Nephron progenitor cell (in vitro differentiated cells): ENCODE measurements at regions not wholly inside any gene's neighbourhood (a gene's known extent, or its start where the extent isn't known, plus 50 kb on each side); places are given as distances from the start of the nearest gene placed in this dataset.
A peak's percentile ranks its signal among the peaks of the same experiment; 100 is the strongest.

Experiments
- DNase-seq: peaks from one replicate; pipeline ENCODE4 v3.0.0; 2021
- H3K27ac Mint-ChIP-seq: 2 replicates; pipeline ENCODE4 v1.8.0; 2021; ENCODE audit warnings: mild to moderate bottlenecking, moderate library complexity, mixed read lengths
- H3K27me3 Mint-ChIP-seq: 2 replicates; pipeline ENCODE4 v1.8.0; 2021; ENCODE audit warnings: mild to moderate bottlenecking, low read depth, mixed read lengths; ENCODE audit not compliant: poor library complexity
- H3K36me3 Mint-ChIP-seq: 2 replicates; pipeline ENCODE4 v1.8.0; 2021; ENCODE audit warnings: low read depth, mixed read lengths
- H3K4me1 Mint-ChIP-seq: 2 replicates; pipeline ENCODE4 v1.8.0; 2021; ENCODE audit warnings: mixed read lengths
- H3K4me3 Mint-ChIP-seq: 2 replicates; pipeline ENCODE4 v1.8.0; 2021; ENCODE audit warnings: mild to moderate bottlenecking, moderate library complexity, mixed read lengths
- H3K9me3 Mint-ChIP-seq: 2 replicates; pipeline ENCODE4 v1.8.0; 2021; ENCODE audit warnings: mild to moderate bottlenecking, moderate library complexity, mixed read lengths
- TF ChIP-seq, protein P1 (sequence below): fragments of 200-600 bp; sonication (generic); IDR thresholded peaks from 2 replicates; pipeline ENCODE4 v1.5.0; 2021; ENCODE audit warnings: antibody characterized with exemption

DNA sequence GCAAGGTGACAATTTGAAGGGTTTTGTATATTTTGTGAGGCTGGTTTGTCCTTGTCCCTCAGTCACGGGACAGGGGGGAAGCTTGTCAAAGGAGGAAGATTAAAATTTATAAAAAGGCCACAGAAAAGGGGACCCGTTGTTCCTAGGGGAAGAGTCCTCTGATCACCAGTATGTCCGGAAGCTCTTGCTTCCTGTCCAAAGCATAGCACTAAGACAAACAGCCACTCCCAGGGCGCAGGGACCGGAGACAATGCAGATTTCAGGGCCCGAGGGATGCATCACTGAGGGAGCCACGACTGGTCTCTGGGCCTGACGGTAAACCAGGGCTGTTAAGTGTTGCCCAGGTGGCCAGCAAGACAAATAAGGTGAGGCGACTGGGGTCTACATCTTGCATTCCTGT is 95.2 kb downstream of the MAF start:
- no peak overlapping the region for H3K27ac Mint-ChIP-seq
- H3K27me3 Mint-ChIP-seq, result peaks cover 9% of the 10 kb centered on the region
- H3K4me3 Mint-ChIP-seq, result no peak overlapping the region
- H3K36me3 Mint-ChIP-seq, result no peaks in the 10 kb centered on the region
- peaks cover 6% of the 10 kb centered on the region for H3K4me1 Mint-ChIP-seq
- TF ChIP-seq, protein P1, sequence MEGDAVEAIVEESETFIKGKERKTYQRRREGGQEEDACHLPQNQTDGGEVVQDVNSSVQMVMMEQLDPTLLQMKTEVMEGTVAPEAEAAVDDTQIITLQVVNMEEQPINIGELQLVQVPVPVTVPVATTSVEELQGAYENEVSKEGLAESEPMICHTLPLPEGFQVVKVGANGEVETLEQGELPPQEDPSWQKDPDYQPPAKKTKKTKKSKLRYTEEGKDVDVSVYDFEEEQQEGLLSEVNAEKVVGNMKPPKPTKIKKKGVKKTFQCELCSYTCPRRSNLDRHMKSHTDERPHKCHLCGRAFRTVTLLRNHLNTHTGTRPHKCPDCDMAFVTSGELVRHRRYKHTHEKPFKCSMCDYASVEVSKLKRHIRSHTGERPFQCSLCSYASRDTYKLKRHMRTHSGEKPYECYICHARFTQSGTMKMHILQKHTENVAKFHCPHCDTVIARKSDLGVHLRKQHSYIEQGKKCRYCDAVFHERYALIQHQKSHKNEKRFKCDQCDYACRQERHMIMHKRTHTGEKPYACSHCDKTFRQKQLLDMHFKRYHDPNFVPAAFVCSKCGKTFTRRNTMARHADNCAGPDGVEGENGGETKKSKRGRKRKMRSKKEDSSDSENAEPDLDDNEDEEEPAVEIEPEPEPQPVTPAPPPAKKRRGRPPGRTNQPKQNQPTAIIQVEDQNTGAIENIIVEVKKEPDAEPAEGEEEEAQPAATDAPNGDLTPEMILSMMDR, result no peak
- no peaks in the 10 kb centered on the region for H3K9me3 Mint-ChIP-seq
- DNase-seq, result no peak

DNA sequence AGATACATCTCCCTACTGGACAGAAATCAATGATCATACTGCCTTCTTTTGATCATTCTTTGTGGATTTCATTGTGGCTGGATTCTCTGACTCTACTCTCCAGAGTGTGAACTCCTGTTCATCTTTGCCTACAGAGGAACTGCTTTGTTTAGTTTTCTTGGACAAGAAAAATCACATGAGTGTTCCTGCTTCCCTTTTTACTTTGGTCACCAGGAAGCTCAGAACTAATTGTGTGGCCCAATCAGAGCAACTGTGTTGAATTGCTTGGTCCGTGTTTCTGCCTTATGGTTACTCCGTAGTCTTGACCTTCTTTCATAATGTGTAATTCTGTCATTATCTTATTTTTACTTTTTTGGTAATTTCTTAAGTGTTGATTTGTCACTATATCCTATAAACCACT is 97.0 kb downstream of the MAF start:
- TF ChIP-seq, protein P1, result no peak
- H3K27ac Mint-ChIP-seq, result no peak overlapping the region
- H3K27me3 Mint-ChIP-seq, result peaks cover 6% of the 10 kb centered on the region
- no peaks in the 10 kb centered on the region for H3K9me3 Mint-ChIP-seq
- peaks cover 6% of the 10 kb centered on the region for H3K4me1 Mint-ChIP-seq
- H3K4me3 Mint-ChIP-seq, result no peak overlapping the region
- H3K36me3 Mint-ChIP-seq, result no peaks in the 10 kb centered on the region
- no peak for DNase-seq

DNA sequence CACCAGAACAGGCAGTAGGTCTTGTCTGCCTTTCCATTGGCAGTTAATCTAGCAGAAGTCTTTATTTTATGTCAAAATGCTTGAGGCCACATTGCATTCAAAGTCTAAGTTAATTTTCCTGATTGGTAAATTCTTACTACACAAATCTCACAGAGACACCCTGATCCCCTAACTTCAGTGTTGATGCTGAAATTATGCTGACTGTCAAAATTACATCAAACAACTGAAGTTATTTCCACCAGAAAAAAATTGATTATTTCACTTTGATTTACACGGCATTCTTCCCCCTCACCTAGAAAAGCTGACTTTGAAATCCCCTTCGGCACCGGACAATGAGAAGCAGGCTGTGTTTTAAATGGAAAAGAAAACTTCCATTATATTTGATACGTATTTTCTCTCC is 99.1 kb downstream of the MAF start:
- Mint-ChIP-seq H3K27ac (peak overlapping the region; percentile 9), H3K36me3 (no peaks in the 10 kb centered on the region), H3K9me3 (no peaks in the 10 kb centered on the region), H3K4me3 (no peak overlapping the region), H3K4me1 (peaks cover 6% of the 10 kb centered on the region), H3K27me3 (peaks cover 3% of the 10 kb centered on the region)
- DNase-seq, result no peak
- TF ChIP-seq, protein P1, result no peak

DNA sequence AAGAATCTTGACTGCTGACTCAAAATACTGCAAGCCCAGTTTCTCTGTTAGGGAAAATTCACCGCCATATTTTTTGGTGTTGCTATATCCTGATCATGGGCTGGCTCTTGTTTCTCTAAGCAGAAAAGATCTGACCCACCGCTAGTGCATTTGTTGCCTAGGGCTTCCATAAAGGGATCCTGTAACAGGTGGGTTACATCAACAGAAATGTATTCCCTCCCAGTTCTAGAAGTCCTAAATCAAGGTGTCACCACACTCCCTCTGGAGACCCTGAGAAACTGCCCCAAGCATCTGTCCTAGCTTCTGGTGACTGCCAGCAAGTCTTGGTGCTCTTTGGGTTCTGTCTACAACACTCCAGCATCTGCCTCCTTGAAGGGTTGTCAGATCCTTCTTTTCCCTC is 99.7 kb downstream of the MAF start:
- H3K27ac Mint-ChIP-seq, result peak overlapping the region; percentile 9
- peaks cover 3% of the 10 kb centered on the region for H3K36me3 Mint-ChIP-seq
- H3K4me3 Mint-ChIP-seq, result no peak overlapping the region
- no peak for DNase-seq
- H3K9me3 Mint-ChIP-seq, result peaks cover 3% of the 10 kb centered on the region
- peaks cover 6% of the 10 kb centered on the region for H3K4me1 Mint-ChIP-seq
- peaks cover 3% of the 10 kb centered on the region for H3K27me3 Mint-ChIP-seq
- TF ChIP-seq, protein P1, result no peak

DNA sequence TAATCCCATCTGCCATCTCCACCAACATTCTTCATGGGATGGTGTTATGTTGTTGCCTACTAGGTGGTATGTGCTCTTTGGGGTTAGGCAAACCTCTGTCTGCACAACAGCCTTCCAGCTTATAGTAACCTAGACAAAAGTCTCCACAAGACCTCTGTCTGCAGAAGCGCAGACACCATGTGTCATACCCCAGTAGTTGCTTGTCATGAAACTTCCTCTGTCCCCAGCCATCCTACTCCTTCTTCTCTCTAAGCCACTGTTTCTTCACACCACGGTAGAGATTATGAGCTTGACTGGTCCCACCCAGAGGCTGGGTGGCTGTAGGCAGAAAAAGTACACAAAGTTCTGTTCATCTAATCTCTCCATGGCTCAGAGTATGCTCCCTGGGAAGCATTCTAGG is 100.3 kb downstream of the MAF start:
- no peak overlapping the region for H3K4me3 Mint-ChIP-seq

DNA sequence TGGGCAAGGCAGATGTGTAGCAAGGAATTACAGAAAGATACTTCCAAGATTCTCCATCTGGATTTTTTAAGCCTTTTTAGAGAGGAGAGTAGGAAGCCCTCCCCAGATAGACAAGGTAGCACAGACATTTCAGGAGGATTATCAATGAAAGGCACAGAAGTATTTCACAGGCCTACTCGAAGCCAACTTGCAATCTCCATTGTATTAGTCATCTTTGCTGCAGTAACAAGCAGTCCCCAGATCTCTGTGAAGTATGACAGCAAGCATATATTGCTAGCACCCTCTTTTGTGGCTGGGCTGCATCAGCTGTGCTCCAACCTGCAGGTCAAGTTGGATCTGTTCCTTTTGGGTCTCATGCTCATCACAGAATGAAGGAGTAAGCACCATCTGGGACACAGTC is 101.6 kb downstream of the MAF start:
- H3K4me1 Mint-ChIP-seq, result peaks cover 6% of the 10 kb centered on the region
- peaks cover 13% of the 10 kb centered on the region for H3K9me3 Mint-ChIP-seq
- no peak overlapping the region for H3K4me3 Mint-ChIP-seq
- H3K36me3 Mint-ChIP-seq, result peaks cover 4% of the 10 kb centered on the region
- no peak overlapping the region for H3K27ac Mint-ChIP-seq
- peaks cover 3% of the 10 kb centered on the region for H3K27me3 Mint-ChIP-seq
- no peak for DNase-seq
- TF ChIP-seq, protein P1, result no peak

More for the DNA sequence above, 100.3 kb downstream of the MAF start:
- DNase-seq, result no peak
- TF ChIP-seq, protein P1, result no peak
- Mint-ChIP-seq H3K9me3 (peaks cover 7% of the 10 kb centered on the region), H3K4me1 (peaks cover 6% of the 10 kb centered on the region), H3K27ac (no peak overlapping the region), H3K36me3 (peaks cover 4% of the 10 kb centered on the region), H3K27me3 (peaks cover 3% of the 10 kb centered on the region)
